ENCODE measurements at regions not wholly inside any gene's neighbourhood (a gene's known extent, or its start where the extent isn't known, plus 50 kb on each side); places are given as distances from the start of the nearest gene placed in this dataset.

DNA sequence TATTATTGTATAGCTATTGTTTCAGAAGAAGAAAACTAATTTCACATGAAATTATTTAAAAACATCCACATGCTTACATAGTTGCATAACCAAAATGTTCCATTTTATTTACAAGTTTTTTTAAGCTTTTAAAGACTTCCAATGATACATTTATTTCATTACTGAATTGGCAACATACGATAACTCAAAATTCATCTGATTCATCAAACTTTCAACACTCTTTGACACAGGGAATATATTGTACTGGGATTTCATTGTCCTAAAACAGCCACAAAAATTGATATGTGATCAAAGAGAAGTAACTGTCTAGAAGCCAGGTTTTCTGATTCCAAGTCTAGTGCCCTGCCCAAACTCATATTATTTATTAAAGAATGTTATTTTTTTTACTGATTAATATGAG is 131.4 kb upstream of the USP24 start (continued):
- TF ChIP-seq ZBTB11 (CRISPR knock-in tag; IDR thresholded peaks at IDR 0.05): no peak
- no peak for TF ChIP-seq TCF7 (IDR thresholded peaks at IDR 0.05; ENCODE audit: borderline replicate concordance)
- no peak for TF ChIP-seq ZBED1 (IDR thresholded peaks at IDR 0.05; ENCODE audit: borderline replicate concordance)
- TF ChIP-seq ASH2L (IDR thresholded peaks at IDR 0.05; ENCODE audit: borderline replicate concordance, low read depth): no peak
- no peak for TF ChIP-seq SMARCA5 (IDR thresholded peaks at IDR 0.05)
- no peak for TF ChIP-seq MYB (IDR thresholded peaks at IDR 0.05; ENCODE audit: borderline replicate concordance, low read depth, low read length)
- TF ChIP-seq TARDBP (IDR thresholded peaks at IDR 0.05; ENCODE audit: borderline replicate concordance): no peak
- TF ChIP-seq RCOR1 (conservative IDR thresholded peaks at IDR 0.05; ENCODE audit: low read depth, low read length): no peak
- TF ChIP-seq, protein P1, sequence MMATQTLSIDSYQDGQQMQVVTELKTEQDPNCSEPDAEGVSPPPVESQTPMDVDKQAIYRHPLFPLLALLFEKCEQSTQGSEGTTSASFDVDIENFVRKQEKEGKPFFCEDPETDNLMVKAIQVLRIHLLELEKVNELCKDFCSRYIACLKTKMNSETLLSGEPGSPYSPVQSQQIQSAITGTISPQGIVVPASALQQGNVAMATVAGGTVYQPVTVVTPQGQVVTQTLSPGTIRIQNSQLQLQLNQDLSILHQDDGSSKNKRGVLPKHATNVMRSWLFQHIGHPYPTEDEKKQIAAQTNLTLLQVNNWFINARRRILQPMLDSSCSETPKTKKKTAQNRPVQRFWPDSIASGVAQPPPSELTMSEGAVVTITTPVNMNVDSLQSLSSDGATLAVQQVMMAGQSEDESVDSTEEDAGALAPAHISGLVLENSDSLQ (IDR thresholded peaks at IDR 0.05): no peak
- TF ChIP-seq, protein P2, sequence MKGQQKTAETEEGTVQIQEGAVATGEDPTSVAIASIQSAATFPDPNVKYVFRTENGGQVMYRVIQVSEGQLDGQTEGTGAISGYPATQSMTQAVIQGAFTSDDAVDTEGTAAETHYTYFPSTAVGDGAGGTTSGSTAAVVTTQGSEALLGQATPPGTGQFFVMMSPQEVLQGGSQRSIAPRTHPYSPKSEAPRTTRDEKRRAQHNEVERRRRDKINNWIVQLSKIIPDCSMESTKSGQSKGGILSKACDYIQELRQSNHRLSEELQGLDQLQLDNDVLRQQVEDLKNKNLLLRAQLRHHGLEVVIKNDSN (IDR thresholded peaks at IDR 0.05; ENCODE audit: borderline replicate concordance, extremely low read length, insufficient read depth, low read depth, low read length): no peak
